Lung (tissue), 11 donors: ENCODE measurements at regions not wholly inside any gene's neighbourhood (a gene's known extent, or its start where the extent isn't known, plus 50 kb on each side); places are given as distances from the start of the nearest gene placed in this dataset.

ENCODE experiments used
- ATAC-seq: fragments of 200-7000 bp; cut with Tn5 transposase; one replicate; pipeline ENCODE4 v1.9.1; 2020; ENCODE audit warnings: moderate number of reproducible peaks; ENCODE audit not compliant: insufficient read depth, low FRiP score
- DNase-seq, 3 donors: peaks; one replicate each; pipeline ENCODE4 v3.0.0-alpha.2; 2013 to 2017
- H3K27ac ChIP-seq, 2 donors: one replicate each; pipeline ENCODE4 v1.5.1; 2013; ENCODE audit warnings: mild to moderate bottlenecking in 2 of 2, moderate library complexity in 2 of 2, control low read depth in 1 of 2, inconsistent platforms in 1 of 2, low read depth in 1 of 2, low read length in 1 of 2
- H3K27me3 ChIP-seq, 3 donors: one replicate each; pipeline ENCODE4 v1.5.1; 2013; ENCODE audit warnings: low read length in 2 of 3; ENCODE audit not compliant: control insufficient read depth in 3 of 3, insufficient read depth in 3 of 3
- H3K36me3 ChIP-seq, 4 donors: one replicate each; pipeline ENCODE4 v1.5.1; 2013; ENCODE audit warnings: low read length in 4 of 4, mild to moderate bottlenecking in 1 of 4, moderate library complexity in 1 of 4; ENCODE audit not compliant: control insufficient read depth in 4 of 4, insufficient read depth in 4 of 4
- H3K4me1 ChIP-seq, 5 donors: one replicate each; pipeline ENCODE4 v1.5.1; 2013; ENCODE audit warnings: low read length in 5 of 5, mild to moderate bottlenecking in 2 of 5, moderate library complexity in 1 of 5; ENCODE audit not compliant: control insufficient read depth in 5 of 5, insufficient read depth in 5 of 5
- H3K4me3 ChIP-seq: one replicate; pipeline ENCODE4 v1.5.1; 2013; ENCODE audit warnings: mild to moderate bottlenecking, control low read depth, moderate library complexity
- H3K9ac ChIP-seq, 2 donors: one replicate each; pipeline ENCODE4 v1.5.1; 2013; ENCODE audit warnings: low read length in 2 of 2, control low read depth in 1 of 2; ENCODE audit not compliant: insufficient read depth in 1 of 2
- H3K9me3 ChIP-seq, 4 donors: one replicate each; pipeline ENCODE4 v1.5.1; 2013; ENCODE audit warnings: low read length in 3 of 4, mild to moderate bottlenecking in 1 of 4, moderate library complexity in 1 of 4; ENCODE audit not compliant: control insufficient read depth in 4 of 4, insufficient read depth in 3 of 4
- CTCF ChIP-seq: IDR thresholded peaks from 2 replicates; pipeline ENCODE4 v1.5.1; 2012; ENCODE audit warnings: mild to moderate bottlenecking; ENCODE audit errors: control extremely low read depth, extremely low read depth
- WGBS, 2 donors: extraction: QIAGEN DNeasy Blood & Tissue Kit; methylation state at CpG; one replicate each; pipeline ENCODE4 v1.1.7; 2013; 5-methylcytosine and 5-hydroxymethylcytosine counted together
- donor health status: control.
- donor health status: control.
- donor health status: Bipolar disorder and iron deficiency.
- donor health status: healthy.
- donor health status: DM: yes; HTN: yes; CAD: no.

DNA sequence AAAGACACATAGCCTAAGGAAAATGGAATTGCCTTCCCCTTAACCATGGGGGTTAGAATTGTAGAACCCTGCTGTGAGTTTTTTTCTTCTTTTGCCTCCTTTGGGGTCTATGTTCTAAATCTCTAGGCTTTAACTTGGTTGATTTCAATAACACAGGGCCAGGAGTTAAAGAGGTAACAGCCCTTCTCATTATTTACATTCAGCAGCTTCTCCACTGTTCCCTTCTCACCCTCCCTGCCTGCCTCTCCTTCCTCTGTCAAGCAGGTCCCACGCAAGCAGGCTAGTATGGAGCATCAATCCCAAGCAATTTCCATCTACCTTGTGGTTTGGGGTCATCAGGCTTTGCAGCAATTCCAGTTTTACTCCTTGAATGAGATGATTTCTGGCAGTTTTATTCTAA lies 236.1 kb upstream of the G2E3 start:
- no peaks in the 10 kb centered on the region for H3K4me1 ChIP-seq
- WGBS, 2 donors = 58 to 59% methylated on average over 1 of the region's 1 CpG
- no peak overlapping the region for H3K9ac ChIP-seq
- H3K9me3 ChIP-seq = peaks cover 0 to 4% (median 0%) of the 10 kb centered on the region in 4 donors
- H3K27me3 ChIP-seq = no peaks in the 10 kb centered on the region
- no peaks in the 10 kb centered on the region for H3K36me3 ChIP-seq
- TF ChIP-seq CTCF = no peak
- ATAC-seq (no peak), DNase-seq (no peak)
- no peak overlapping the region for H3K4me3 ChIP-seq
- H3K27ac ChIP-seq = no peak overlapping the region

- TF ChIP-seq CTCF = no peak
- WGBS, 2 donors = 94 to 95% methylated on average over 6 of the region's 6 CpGs
These were observed 228.9 kb upstream of the G2E3 start for GRCh38 chr14:30330033-30330432.

DNA sequence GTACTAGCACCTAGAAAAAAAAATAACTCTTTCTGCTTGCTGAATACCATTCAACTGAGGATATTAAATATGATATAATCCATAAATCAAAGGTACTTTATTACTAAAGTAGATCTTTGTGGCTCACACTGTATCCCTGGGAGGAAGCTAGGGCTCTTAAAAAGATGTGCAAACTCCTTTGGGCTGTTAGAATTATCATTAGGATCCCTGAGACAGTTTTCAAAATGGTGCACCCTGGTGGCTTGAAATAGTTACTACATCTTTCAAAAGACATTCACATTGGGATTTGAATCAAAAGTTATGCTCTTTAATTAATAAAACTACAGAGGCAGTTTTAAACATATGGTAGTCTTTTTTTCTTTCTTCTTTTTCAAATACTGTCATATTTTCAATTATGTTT lies 228.5 kb upstream of the G2E3 start:
- H3K27ac ChIP-seq = no peak overlapping the region
- no peak for ATAC-seq
- H3K4me3 ChIP-seq = no peak overlapping the region
- no peak for DNase-seq
- H3K36me3 ChIP-seq = no peaks in the 10 kb centered on the region
- no peak for TF ChIP-seq CTCF
- no peaks in the 10 kb centered on the region for H3K27me3 ChIP-seq
- no peaks in the 10 kb centered on the region for H3K4me1 ChIP-seq
- peaks cover 0 to 1% (median 0%) of the 10 kb centered on the region in 4 donors for H3K9me3 ChIP-seq
- H3K9ac ChIP-seq = no peak overlapping the region

More at GRCh38 chr14:30330033-30330432, 228.9 kb upstream of the G2E3 start:
- DNase-seq (no peak), ATAC-seq (no peak)
- Histone ChIP-seq H3K4me3 (no peak overlapping the region), H3K9me3 (peaks cover 0 to 2% (median 0%) of the 10 kb centered on the region in 4 donors), H3K36me3 (no peaks in the 10 kb centered on the region), H3K27me3 (no peaks in the 10 kb centered on the region), H3K27ac (no peak overlapping the region), H3K9ac (no peak overlapping the region), H3K4me1 (no peaks in the 10 kb centered on the region)

GRCh38 chr14:30331030-30331429 lies 227.9 kb upstream of the G2E3 start:
- H3K27me3 ChIP-seq = no peaks in the 10 kb centered on the region
- no peak overlapping the region for H3K9ac ChIP-seq
- TF ChIP-seq CTCF = no peak
- no peak for ATAC-seq
- H3K36me3 ChIP-seq = no peaks in the 10 kb centered on the region
- DNase-seq = no peak
- no peaks in the 10 kb centered on the region for H3K4me1 ChIP-seq
- H3K9me3 ChIP-seq = no peaks in the 10 kb centered on the region
- no peak overlapping the region for H3K27ac ChIP-seq
- H3K4me3 ChIP-seq = no peak overlapping the region
